ENCODE measurements at regions not wholly inside any gene's neighbourhood (a gene's known extent, or its start where the extent isn't known, plus 50 kb on each side); places are given as distances from the start of the nearest gene placed in this dataset.
A peak's percentile ranks its signal among the peaks of the same experiment; 100 is the strongest.
"Not testable (repeated sequence)": the region's sequence is repeated elsewhere in the genome, so short reads cannot be mapped to it uniquely, and the experiment has no call there.

GRCh38 chr10:31239961-31240360, 79.1 kb upstream of the ZEB1 start:
- DNase-seq (ENCODE audit: extremely low read depth, insufficient read length) = no peak
- no peaks in the 10 kb centered on the region for H3K27me3 ChIP-seq (replicated peaks; ENCODE audit: control insufficient read depth, insufficient read depth, low read length)
- no peak overlapping the region for H3K4me3 ChIP-seq (replicated peaks; ENCODE audit: low read depth, low read length)
- H3K36me3 ChIP-seq (ENCODE audit: control insufficient read depth, insufficient read depth, low read length) = no peaks in the 10 kb centered on the region
- TF ChIP-seq, protein P1, sequence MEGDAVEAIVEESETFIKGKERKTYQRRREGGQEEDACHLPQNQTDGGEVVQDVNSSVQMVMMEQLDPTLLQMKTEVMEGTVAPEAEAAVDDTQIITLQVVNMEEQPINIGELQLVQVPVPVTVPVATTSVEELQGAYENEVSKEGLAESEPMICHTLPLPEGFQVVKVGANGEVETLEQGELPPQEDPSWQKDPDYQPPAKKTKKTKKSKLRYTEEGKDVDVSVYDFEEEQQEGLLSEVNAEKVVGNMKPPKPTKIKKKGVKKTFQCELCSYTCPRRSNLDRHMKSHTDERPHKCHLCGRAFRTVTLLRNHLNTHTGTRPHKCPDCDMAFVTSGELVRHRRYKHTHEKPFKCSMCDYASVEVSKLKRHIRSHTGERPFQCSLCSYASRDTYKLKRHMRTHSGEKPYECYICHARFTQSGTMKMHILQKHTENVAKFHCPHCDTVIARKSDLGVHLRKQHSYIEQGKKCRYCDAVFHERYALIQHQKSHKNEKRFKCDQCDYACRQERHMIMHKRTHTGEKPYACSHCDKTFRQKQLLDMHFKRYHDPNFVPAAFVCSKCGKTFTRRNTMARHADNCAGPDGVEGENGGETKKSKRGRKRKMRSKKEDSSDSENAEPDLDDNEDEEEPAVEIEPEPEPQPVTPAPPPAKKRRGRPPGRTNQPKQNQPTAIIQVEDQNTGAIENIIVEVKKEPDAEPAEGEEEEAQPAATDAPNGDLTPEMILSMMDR (IDR thresholded peaks at IDR 0.05; ENCODE audit: insufficient read depth, low read length, poor library complexity, severe bottlenecking) = no peak

- Histone ChIP-seq H3K27me3 (replicated peaks; ENCODE audit: control insufficient read depth, insufficient read depth, low read length) (no peaks in the 10 kb centered on the region), H3K4me3 (replicated peaks; ENCODE audit: low read depth, low read length) (no peak overlapping the region), H3K36me3 (ENCODE audit: control insufficient read depth, insufficient read depth, low read length) (no peaks in the 10 kb centered on the region)
- DNase-seq (ENCODE audit: extremely low read depth, insufficient read length) = peak; percentile 6
- TF ChIP-seq, protein P1 (IDR thresholded peaks at IDR 0.05; ENCODE audit: insufficient read depth, low read length, poor library complexity, severe bottlenecking) = no peak
These were observed 76.1 kb upstream of the ZEB1 start for GRCh38 chr10:31242902-31243301.

- not testable (repeated sequence) for H3K36me3 ChIP-seq (ENCODE audit: control insufficient read depth, insufficient read depth, low read length); H3K27me3 ChIP-seq (replicated peaks; ENCODE audit: control insufficient read depth, insufficient read depth, low read length); H3K4me3 ChIP-seq (replicated peaks; ENCODE audit: low read depth, low read length); DNase-seq (ENCODE audit: extremely low read depth, insufficient read length)
These were observed 67.9 kb upstream of the ZEB1 start for GRCh38 chr10:31251118-31251517.

DNA sequence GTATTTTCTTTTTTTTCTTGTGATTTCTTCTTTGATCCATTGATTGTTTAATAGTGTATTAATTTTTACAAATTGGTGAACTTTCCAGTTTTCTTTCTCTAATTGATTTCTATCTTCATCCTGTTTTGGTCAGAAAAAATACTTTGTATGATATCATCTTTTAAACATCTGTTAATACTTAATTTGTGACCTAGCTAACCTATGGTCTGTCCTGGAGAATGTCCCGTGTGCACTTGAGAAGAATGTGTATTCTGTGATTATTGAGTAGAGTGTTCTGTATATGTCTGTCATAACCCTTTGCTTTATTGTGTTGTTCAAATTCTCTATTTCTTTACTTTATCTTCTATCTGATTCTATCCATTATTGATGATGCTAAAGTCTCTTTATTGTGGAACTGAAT, 65.8 kb upstream of the ZEB1 start:
- H3K36me3 ChIP-seq (ENCODE audit: control insufficient read depth, insufficient read depth, low read length) = no peaks in the 10 kb centered on the region
- no peaks in the 10 kb centered on the region for H3K27me3 ChIP-seq (replicated peaks; ENCODE audit: control insufficient read depth, insufficient read depth, low read length)
- no peak for DNase-seq (ENCODE audit: extremely low read depth, insufficient read length)
- TF ChIP-seq, protein P1 (IDR thresholded peaks at IDR 0.05; ENCODE audit: insufficient read depth, low read length, poor library complexity, severe bottlenecking) = no peak
- H3K4me3 ChIP-seq (replicated peaks; ENCODE audit: low read depth, low read length) = no peak overlapping the region

DNA sequence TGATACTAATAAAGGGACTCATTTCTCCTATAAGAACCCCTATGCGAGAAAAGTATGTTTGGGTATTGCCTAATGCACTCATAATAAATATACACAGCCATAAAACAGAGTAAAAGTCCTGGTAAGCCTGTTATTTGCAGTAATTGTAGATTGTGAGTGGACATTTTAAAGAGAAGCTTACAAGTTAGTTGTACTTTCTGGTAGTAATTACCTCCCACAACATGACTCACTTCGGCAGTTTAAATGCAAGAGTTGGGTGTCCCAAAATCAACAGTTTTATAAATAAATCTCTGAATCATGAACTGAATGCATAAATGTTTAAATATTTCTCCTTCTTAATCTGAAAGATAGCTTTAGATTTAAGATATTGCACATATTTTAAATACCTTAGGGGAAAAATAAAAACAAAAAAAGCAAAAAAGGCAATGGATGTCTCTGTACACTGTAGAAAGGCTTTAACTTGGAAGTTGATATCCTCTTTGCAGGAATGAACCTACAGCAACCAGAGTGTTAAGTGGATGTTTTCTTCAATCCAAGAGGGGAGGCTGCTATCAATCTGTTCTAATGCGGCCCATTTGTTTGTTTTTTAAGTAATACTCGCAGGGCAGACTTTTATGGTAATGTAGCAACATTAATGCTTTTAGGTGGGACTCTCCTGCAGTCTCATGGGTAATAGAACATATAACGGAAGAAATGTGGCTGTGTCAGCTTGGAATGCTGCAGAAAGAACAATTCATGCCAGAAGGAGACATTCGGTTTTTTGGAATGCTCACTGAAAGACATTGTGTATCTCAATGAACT, 57.3 kb upstream of the ZEB1 start:
- no peak for DNase-seq (ENCODE audit: extremely low read depth, insufficient read length)
- TF ChIP-seq, protein P1 (IDR thresholded peaks at IDR 0.05; ENCODE audit: insufficient read depth, low read length, poor library complexity, severe bottlenecking) = no peak
- Histone ChIP-seq H3K36me3 (ENCODE audit: control insufficient read depth, insufficient read depth, low read length) (no peaks in the 10 kb centered on the region), H3K4me3 (replicated peaks; ENCODE audit: low read depth, low read length) (no peak overlapping the region), H3K27me3 (replicated peaks; ENCODE audit: control insufficient read depth, insufficient read depth, low read length) (no peaks in the 10 kb centered on the region)

DNA sequence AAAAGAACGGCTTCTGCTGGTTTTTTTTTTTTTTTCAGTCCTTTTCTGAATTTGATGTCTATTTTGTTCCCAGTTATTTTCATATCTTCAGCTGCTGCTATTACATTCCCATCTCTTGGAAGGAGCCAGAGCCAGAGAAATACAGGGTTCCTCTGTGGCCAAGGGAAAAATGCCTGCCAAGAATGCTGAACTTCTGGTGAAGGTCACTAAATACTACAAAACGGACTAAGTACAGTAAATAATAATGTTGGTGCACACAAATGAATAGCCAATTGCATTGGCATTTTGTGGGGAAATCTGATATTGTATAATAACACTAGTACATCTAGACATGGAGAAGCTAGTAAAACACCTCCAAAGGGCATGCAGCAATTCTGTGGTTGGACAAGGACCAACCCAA, 56.3 kb upstream of the ZEB1 start:
- no peak overlapping the region for H3K4me3 ChIP-seq (replicated peaks; ENCODE audit: low read depth, low read length)
- TF ChIP-seq, protein P1 (IDR thresholded peaks at IDR 0.05; ENCODE audit: insufficient read depth, low read length, poor library complexity, severe bottlenecking) = no peak
- no peaks in the 10 kb centered on the region for H3K36me3 ChIP-seq (ENCODE audit: control insufficient read depth, insufficient read depth, low read length)
- no peak for DNase-seq (ENCODE audit: extremely low read depth, insufficient read length)
- no peaks in the 10 kb centered on the region for H3K27me3 ChIP-seq (replicated peaks; ENCODE audit: control insufficient read depth, insufficient read depth, low read length)

Data from GM06990 (cell line).